GM12878 (cell line): ENCODE measurements at regions not wholly inside any gene's neighbourhood (a gene's known extent, or its start where the extent isn't known, plus 50 kb on each side); places are given as distances from the start of the nearest gene placed in this dataset.

ENCODE experiments used
- ATF2 ChIP-seq: IDR thresholded peaks from 2 replicates; pipeline ENCODE4 v1.6.1; 2012; ENCODE audit warnings: low read length, inconsistent platforms
- ATF7 ChIP-seq: fragments of 450-650 bp; IDR thresholded peaks from 2 replicates; pipeline ENCODE4 v1.6.1; 2016; ENCODE audit warnings: low read depth, mild to moderate bottlenecking
- BCL3 ChIP-seq: IDR thresholded peaks from 2 replicates; pipeline ENCODE4 v1.6.1; 2011; ENCODE audit warnings: borderline replicate concordance, low read depth, mild to moderate bottlenecking, moderate library complexity, low read length; ENCODE audit not compliant: insufficient read depth, poor library complexity, severe bottlenecking
- CHD4 ChIP-seq: fragments of 200-600 bp; sonication (generic); IDR thresholded peaks from 2 replicates; pipeline ENCODE4 v1.6.1; 2016; ENCODE audit warnings: mild to moderate bottlenecking
- CREB1 ChIP-seq: IDR thresholded peaks from 2 replicates; pipeline ENCODE4 v1.6.1; 2012; ENCODE audit warnings: low read depth, mild to moderate bottlenecking, inconsistent platforms
- DPF2 ChIP-seq: fragments of 450-650 bp; IDR thresholded peaks from 2 replicates; pipeline ENCODE4 v1.6.1; 2017; ENCODE audit warnings: mild to moderate bottlenecking
- EGR1 ChIP-seq, 2 experiments: IDR thresholded peaks; 1 replicate in 1 of 2; 2 replicates in 1 of 2; pipeline ENCODE4 v1.6.1; 2011 to 2012; ENCODE audit warnings: low read depth in 2 of 2, low read length in 2 of 2, borderline replicate concordance in 1 of 2, mild to moderate bottlenecking in 1 of 2, moderate library complexity in 1 of 2
- EZH2 ChIP-seq: IDR thresholded peaks from 2 replicates; pipeline ENCODE4 v1.6.1; 2012; ENCODE audit warnings: low read depth, mild to moderate bottlenecking, control low read depth, inconsistent platforms, low read length, borderline replicate concordance; ENCODE audit not compliant: control insufficient read depth
- HCFC1 ChIP-seq: fragments of 150-350 bp; IDR thresholded peaks from 2 replicates; pipeline ENCODE4 v1.6.1; 2014; ENCODE audit warnings: low read length
- IKZF1 ChIP-seq: fragments of 450-650 bp; conservative IDR thresholded peaks from 2 replicates; pipeline ENCODE4 v1.6.1; 2017; ENCODE audit warnings: antibody characterized with exemption, mild to moderate bottlenecking
- MYC ChIP-seq: IDR thresholded peaks from 2 replicates; pipeline ENCODE4 v1.6.1; 2011; ENCODE audit warnings: mild to moderate bottlenecking, low read length, moderate library complexity, inconsistent platforms; ENCODE audit not compliant: insufficient read depth, insufficient replicate concordance, insufficient read length, severe bottlenecking
- NFXL1 ChIP-seq: fragments of 450-650 bp; IDR thresholded peaks from 2 replicates; pipeline ENCODE4 v1.6.1; 2017; ENCODE audit warnings: antibody characterized with exemption, mild to moderate bottlenecking, borderline replicate concordance
- NR2F1 ChIP-seq: fragments of 450-650 bp; conservative IDR thresholded peaks from 2 replicates; pipeline ENCODE4 v1.6.1; 2017; ENCODE audit warnings: mild to moderate bottlenecking
- NRF1 ChIP-seq: conservative IDR thresholded peaks from 2 replicates; pipeline ENCODE4 v1.6.1; 2011; ENCODE audit warnings: mild to moderate bottlenecking, low read depth, low read length, improper control_type of control experiment
- SIX5 ChIP-seq: IDR thresholded peaks from 2 replicates; pipeline ENCODE4 v1.6.1; 2011; ENCODE audit warnings: mild to moderate bottlenecking, low read depth, low read length, moderate library complexity; ENCODE audit not compliant: severe bottlenecking
- SMAD1 ChIP-seq: fragments of 450-650 bp; IDR thresholded peaks from 2 replicates; pipeline ENCODE4 v1.6.1; 2018; ENCODE audit warnings: mild to moderate bottlenecking, low read depth; ENCODE audit not compliant: partially characterized antibody
- SP1 ChIP-seq: IDR thresholded peaks from one replicate; pipeline ENCODE4 v1.6.1; 2011; ENCODE audit warnings: low read depth, low read length
- STAT1 ChIP-seq: fragments of 450-650 bp; conservative IDR thresholded peaks from 2 replicates; pipeline ENCODE4 v1.6.1; 2014; ENCODE audit warnings: antibody characterized with exemption, mild to moderate bottlenecking
- TARDBP ChIP-seq: IDR thresholded peaks from 2 replicates; pipeline ENCODE4 v1.6.1; 2016; ENCODE audit warnings: borderline replicate concordance
- USF1 ChIP-seq: IDR thresholded peaks from 2 replicates; pipeline ENCODE4 v1.6.1; 2011; ENCODE audit warnings: borderline replicate concordance, low read depth, mild to moderate bottlenecking, moderate library complexity, mixed read lengths, low read length; ENCODE audit not compliant: insufficient read depth; ENCODE audit errors: extremely low read length
- WRNIP1 ChIP-seq: IDR thresholded peaks from 2 replicates; pipeline ENCODE4 v1.6.1; 2011; ENCODE audit warnings: low read depth, low read length, improper control_type of control experiment, borderline replicate concordance
- ZBED1 ChIP-seq: IDR thresholded peaks from 2 replicates; pipeline ENCODE4 v1.6.1; 2016; ENCODE audit warnings: borderline replicate concordance
- TF ChIP-seq, protein P1 (sequence below): IDR thresholded peaks from 2 replicates; pipeline ENCODE4 v1.6.1; 2012; ENCODE audit warnings: mild to moderate bottlenecking, low read depth, low read length

GRCh38 chr13:30114571-30115256 is 192.6 kb downstream of the KATNAL1 start (continued):
- TF ChIP-seq, protein P1, sequence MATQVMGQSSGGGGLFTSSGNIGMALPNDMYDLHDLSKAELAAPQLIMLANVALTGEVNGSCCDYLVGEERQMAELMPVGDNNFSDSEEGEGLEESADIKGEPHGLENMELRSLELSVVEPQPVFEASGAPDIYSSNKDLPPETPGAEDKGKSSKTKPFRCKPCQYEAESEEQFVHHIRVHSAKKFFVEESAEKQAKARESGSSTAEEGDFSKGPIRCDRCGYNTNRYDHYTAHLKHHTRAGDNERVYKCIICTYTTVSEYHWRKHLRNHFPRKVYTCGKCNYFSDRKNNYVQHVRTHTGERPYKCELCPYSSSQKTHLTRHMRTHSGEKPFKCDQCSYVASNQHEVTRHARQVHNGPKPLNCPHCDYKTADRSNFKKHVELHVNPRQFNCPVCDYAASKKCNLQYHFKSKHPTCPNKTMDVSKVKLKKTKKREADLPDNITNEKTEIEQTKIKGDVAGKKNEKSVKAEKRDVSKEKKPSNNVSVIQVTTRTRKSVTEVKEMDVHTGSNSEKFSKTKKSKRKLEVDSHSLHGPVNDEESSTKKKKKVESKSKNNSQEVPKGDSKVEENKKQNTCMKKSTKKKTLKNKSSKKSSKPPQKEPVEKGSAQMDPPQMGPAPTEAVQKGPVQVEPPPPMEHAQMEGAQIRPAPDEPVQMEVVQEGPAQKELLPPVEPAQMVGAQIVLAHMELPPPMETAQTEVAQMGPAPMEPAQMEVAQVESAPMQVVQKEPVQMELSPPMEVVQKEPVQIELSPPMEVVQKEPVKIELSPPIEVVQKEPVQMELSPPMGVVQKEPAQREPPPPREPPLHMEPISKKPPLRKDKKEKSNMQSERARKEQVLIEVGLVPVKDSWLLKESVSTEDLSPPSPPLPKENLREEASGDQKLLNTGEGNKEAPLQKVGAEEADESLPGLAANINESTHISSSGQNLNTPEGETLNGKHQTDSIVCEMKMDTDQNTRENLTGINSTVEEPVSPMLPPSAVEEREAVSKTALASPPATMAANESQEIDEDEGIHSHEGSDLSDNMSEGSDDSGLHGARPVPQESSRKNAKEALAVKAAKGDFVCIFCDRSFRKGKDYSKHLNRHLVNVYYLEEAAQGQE = no peak
- TF ChIP-seq CHD4 (no peak), NR2F1 (peak; percentile 90), IKZF1 (peak; percentile 88), TARDBP (no peak), SMAD1 (no peak), CREB1 (no peak), BCL3 (no peak), SP1 (no peak), HCFC1 (no peak), DPF2 (peak; percentile 86), MYC (no peak), NFXL1 (0 out of 2 replicates have a peak, but pooled peaks have one; percentile 31), NRF1 (peak; percentile 56), EGR1 (IDR thresholded peaks at IDR 0.05; ENCODE audit: borderline replicate concordance in 1 of 2, low read depth in 2 of 2, low read length in 2 of 2) (no peak), USF1 (no peak), SIX5 (no peak), EZH2 (no peak), ZBED1 (no peak), ATF2 (no peak), WRNIP1 (no peak), ATF7 (no peak), STAT1 (peak; percentile 80; the same call in 1 of the 2 replicates)
